Activated naive CD8-positive, alpha-beta T cell treated with anti-CD3 and anti-CD28 coated beads, Interleukin-2, amount 50 U/mL, for 16 hours (primary cell): ENCODE measurements at regions not wholly inside any gene's neighbourhood (a gene's known extent, or its start where the extent isn't known, plus 50 kb on each side); places are given as distances from the start of the nearest gene placed in this dataset.
"Not testable (repeated sequence)": the region's sequence is repeated elsewhere in the genome, so short reads cannot be mapped to it uniquely, and the experiment has no call there.

Source experiments
- DNase-seq: peaks from one replicate; pipeline ENCODE4 v3.0.0-alpha.2; 2020; ENCODE audit warnings: low read depth, low spot score

- no peak for DNase-seq
Observed at GRCh38 chr18:4765401-4765800, 310.3 kb upstream of the DLGAP1 start.

- no peak for DNase-seq
Observed at GRCh38 chr18:4762330-4762729, 307.2 kb upstream of the DLGAP1 start.

GRCh38 chr18:4758980-4759379, 303.9 kb upstream of the DLGAP1 start:
- DNase-seq = no peak

GRCh38 chr18:4755848-4756247, 300.7 kb upstream of the DLGAP1 start:
- DNase-seq = no peak

GRCh38 chr18:4753151-4753550, 298.0 kb upstream of the DLGAP1 start:
- not testable (repeated sequence) for DNase-seq

GRCh38 chr18:4751523-4751922, 296.4 kb upstream of the DLGAP1 start:
- no peak for DNase-seq

- DNase-seq = no peak
Observed at GRCh38 chr18:4750393-4751346, 295.6 kb upstream of the DLGAP1 start.

GRCh38 chr18:4748975-4749374, 293.9 kb upstream of the DLGAP1 start:
- no peak for DNase-seq

GRCh38 chr18:4734903-4735302, 279.8 kb upstream of the DLGAP1 start:
- DNase-seq = no peak

GRCh38 chr18:4734021-4734420, 278.9 kb upstream of the DLGAP1 start:
- no peak for DNase-seq

- no peak for DNase-seq
Observed at GRCh38 chr18:4721545-4721944, 266.4 kb upstream of the DLGAP1 start.

- DNase-seq = no peak
Observed at GRCh38 chr18:4720518-4720917, 265.4 kb upstream of the DLGAP1 start.

GRCh38 chr18:4705894-4706293, 250.8 kb upstream of the DLGAP1 start:
- no peak for DNase-seq

GRCh38 chr18:4704781-4705180, 249.7 kb upstream of the DLGAP1 start:
- no peak for DNase-seq

- no peak for DNase-seq
Observed at GRCh38 chr18:4691836-4692235, 236.7 kb upstream of the DLGAP1 start.

- not testable (repeated sequence) for DNase-seq
Observed at GRCh38 chr18:4678685-4679084, 223.6 kb upstream of the DLGAP1 start.

GRCh38 chr18:4677006-4677405, 221.9 kb upstream of the DLGAP1 start:
- no peak for DNase-seq

GRCh38 chr18:4672162-4672561, 217.1 kb upstream of the DLGAP1 start:
- DNase-seq = no peak

- no peak for DNase-seq
Observed at GRCh38 chr18:4658804-4659203, 203.7 kb upstream of the DLGAP1 start.

GRCh38 chr18:4653418-4653817, 198.3 kb upstream of the DLGAP1 start:
- no peak for DNase-seq

GRCh38 chr18:4641771-4642368, 186.8 kb upstream of the DLGAP1 start:
- DNase-seq = no peak

- DNase-seq = no peak
Observed at GRCh38 chr18:4640349-4641012, 185.4 kb upstream of the DLGAP1 start.
